ENCODE measurements at regions not wholly inside any gene's neighbourhood (a gene's known extent, or its start where the extent isn't known, plus 50 kb on each side); places are given as distances from the start of the nearest gene placed in this dataset.
A peak's percentile ranks its signal among the peaks of the same experiment; 100 is the strongest.
"Not testable (repeated sequence)": the region's sequence is repeated elsewhere in the genome, so short reads cannot be mapped to it uniquely, and the experiment has no call there.

DNA sequence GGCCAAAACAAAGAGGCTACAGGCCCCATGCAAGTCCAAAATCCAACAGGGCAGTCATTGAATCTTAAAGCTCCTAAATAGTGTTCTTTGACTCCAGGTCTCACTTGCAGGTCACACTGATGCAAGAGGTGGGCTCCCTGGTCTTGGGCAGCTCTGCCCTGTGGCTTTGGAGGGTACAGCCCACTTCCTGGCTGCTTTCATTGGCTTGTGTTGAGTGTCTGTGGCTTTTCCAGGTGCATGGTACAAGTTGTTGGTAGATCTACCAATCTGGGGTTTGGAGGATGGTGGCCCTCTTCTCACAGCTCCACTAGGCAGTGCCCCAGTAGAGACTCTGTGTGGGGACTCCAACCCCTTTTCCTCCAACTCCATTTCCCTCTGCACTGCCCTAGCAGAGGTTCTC is 115.8 kb upstream of the ALKAL2 start:
- DNase-seq, result no peak

DNA sequence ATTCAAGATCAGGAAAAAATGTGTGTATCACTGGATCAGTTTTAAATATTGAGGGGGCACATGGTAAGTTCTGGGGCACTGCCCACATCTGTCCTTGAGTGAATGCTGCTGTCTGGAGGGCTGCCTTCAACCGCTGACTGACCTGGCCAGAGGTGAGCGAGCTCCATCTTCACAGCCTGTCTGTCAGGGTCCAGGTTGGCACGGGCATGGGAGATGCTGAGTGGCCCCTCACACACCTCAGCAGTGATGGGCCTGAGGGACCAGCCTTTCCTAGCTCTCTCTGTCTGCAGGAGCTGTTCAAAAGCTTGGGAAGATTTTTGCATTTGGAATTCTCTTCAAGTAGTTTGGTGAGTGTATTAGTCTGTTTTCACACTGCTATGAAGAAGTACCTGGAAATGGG is 114.8 kb upstream of the ALKAL2 start:
- DNase-seq, result no peak

- DNase-seq, result no peak
These were observed 114.3 kb upstream of the ALKAL2 start for GRCh38 chr2:402206-402605.

GRCh38 chr2:401019-401679 is 113.3 kb upstream of the ALKAL2 start:
- no peak for DNase-seq

DNA sequence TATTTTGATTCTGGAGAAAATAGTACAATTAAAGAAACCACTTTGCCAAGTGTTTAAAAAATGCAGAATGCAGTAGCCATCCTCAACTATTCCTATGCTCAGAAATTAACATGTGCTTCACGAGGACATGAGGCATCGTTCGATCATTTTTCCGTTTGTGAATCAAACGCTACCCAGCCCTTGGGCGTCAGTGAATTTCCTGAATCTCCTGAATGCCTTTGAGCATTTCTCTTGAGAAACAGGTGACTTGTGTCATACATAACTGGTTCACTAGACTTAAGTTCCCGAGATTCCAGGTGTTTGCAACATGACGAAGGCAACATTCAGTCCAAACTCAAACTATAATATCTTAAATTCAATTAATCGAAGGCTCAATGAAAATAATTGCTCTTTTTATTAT is 110.0 kb upstream of the ALKAL2 start:
- DNase-seq, result no peak

- DNase-seq, result no peak
These were observed 109.6 kb upstream of the ALKAL2 start for GRCh38 chr2:397521-397920.

DNA sequence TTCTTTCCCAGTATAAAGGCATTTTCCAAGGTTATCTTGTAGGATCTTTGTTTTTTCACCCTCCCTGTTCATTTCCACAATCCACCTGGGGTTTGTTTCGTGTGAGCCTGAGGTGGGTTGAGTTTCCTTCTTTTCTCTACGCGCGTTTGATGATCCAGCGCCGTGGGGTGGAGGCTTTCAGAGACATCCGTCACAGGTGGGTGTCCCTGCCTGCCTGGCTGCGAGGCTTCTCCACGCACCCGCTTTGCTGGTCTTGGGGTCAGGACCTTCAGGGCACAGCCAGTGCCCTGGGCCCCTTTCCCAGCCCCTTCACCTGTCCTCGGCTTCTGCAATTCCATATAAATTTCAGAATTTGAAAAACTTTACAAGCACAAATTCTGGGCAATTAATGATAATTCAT is 109.0 kb upstream of the ALKAL2 start:
- no peak for DNase-seq

DNA sequence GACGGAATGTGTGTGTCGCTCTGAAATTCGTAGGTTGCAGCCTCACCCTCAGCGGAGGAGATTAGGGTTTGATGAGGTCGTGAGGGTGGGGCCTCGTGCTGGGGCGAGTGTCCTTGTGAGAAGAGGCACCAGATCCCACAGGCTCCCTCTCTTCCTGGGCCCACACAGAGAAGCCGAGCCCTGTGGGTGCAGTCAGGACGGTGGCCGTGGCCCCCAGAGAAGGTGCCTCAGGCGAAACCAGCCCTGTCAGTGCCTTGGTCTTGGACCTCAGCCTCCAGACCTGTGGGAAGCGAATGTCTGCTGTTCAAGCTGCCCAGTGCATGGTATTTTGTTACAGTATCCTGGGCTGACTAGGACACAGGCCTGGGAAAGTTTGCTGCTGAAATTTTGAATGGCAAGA is 108.0 kb upstream of the ALKAL2 start:
- no peak for DNase-seq

GRCh38 chr2:393711-394696 is 106.1 kb upstream of the ALKAL2 start:
- peak in 25 of 56 donors; percentile 11 to 69 (median 38) for DNase-seq

DNA sequence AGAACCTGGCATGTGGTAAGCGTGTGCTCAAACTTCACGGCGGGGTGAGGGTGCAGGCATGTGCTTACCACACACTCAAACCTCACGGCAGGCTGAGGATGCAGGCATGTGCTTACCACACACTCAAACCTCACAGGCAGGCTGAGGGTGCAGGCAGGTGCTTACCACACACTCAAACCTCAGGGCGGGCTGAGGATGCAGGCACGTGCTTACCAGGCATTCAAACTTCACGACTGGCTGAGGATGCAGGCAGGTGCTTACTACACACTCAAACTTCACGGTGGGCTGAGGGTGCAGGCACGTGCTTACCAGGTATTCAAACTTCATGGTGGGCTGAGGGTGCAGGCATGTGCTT is 105.0 kb upstream of the ALKAL2 start:
- no peak for DNase-seq

GRCh38 chr2:392181-392925 is 104.5 kb upstream of the ALKAL2 start:
- no peak for DNase-seq

- no peak for DNase-seq
These were observed 103.8 kb upstream of the ALKAL2 start for GRCh38 chr2:391696-392095.

- no peak for DNase-seq
These were observed 103.1 kb upstream of the ALKAL2 start for GRCh38 chr2:390959-391358.

- not testable (repeated sequence) for DNase-seq
These were observed 102.1 kb upstream of the ALKAL2 start for GRCh38 chr2:389985-390384.

- DNase-seq, result not testable (repeated sequence)
These were observed 100.9 kb upstream of the ALKAL2 start for GRCh38 chr2:388752-389151.

- DNase-seq, result no peak
These were observed 100.1 kb upstream of the ALKAL2 start for GRCh38 chr2:387980-388421.

- DNase-seq, result no peak
These were observed 98.7 kb upstream of the ALKAL2 start for GRCh38 chr2:386406-387103.

DNA sequence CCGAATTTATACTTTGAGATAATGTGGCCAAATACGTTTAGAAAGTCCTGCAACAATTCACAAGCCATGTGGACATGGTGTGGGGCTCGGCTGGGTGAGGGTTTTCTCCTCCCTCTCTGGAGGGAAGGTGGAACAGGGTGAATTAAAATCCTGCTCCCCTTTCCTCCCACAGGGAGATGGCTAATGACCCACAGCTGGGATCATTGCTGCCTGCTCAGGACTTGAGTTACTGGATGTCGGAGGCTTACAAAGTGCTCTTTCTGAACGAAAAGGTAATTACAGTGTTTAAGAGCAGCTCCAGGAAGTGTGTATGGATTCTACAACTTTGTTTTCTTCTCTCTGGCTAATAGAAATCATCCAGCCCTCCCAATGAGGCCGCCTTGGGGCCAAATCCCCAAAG is 97.9 kb upstream of the ALKAL2 start:
- DNase-seq, result no peak

DNA sequence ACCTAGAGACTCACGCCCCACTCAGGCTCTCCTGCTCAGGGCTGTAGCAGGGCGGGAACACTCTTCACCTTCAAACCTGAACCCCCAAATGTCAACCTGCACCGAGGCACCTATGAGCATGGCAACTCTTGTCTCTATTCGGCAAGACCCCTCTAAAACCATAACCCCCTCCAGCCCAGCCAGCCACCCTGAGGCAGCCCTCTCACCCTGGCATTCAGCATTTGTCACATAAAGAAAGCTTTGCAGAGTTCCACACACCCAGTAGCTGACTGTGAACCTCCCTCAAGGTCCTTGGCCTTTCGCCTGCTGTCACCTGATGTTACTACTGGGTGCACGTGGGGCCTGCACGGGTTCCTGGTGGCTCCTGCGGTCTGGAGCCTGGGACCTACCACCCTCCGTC is 97.2 kb upstream of the ALKAL2 start:
- no peak for DNase-seq

- DNase-seq, result no peak
These were observed 96.0 kb upstream of the ALKAL2 start for GRCh38 chr2:383888-384287.

- DNase-seq, result peak in 35 of 56 donors; percentile 7 to 76 (median 38)
These were observed 95.3 kb upstream of the ALKAL2 start for GRCh38 chr2:383178-383577.

DNA sequence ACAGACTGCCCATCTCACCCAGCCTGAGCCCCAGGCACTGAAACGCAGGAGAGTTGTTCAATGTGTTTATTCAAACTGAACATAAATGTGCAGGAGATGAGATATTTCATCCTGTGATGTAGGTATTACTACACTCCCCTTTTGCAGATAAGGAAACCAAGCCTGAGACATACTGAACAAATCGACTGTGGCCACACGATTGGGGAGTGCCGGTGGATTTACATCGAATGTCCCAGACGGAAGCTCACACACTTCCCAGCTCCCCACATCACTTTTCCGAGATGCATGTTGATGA is 94.8 kb upstream of the ALKAL2 start:
- DNase-seq, result no peak
